ENCODE measurements at regions not wholly inside any gene's neighbourhood (a gene's known extent, or its start where the extent isn't known, plus 50 kb on each side); places are given as distances from the start of the nearest gene placed in this dataset.
A peak's percentile ranks its signal among the peaks of the same experiment; 100 is the strongest.
"Not testable (repeated sequence)": the region's sequence is repeated elsewhere in the genome, so short reads cannot be mapped to it uniquely, and the experiment has no call there.

GRCh38 chr9:89850631-89851325 is 246.0 kb downstream of the GADD45G start:
- Histone ChIP-seq H3K4me3 (no peak overlapping the region), H3K27ac (no peak overlapping the region), H3K4me1 (peaks cover 14% of the 10 kb centered on the region), H3K27me3 (no peaks in the 10 kb centered on the region), H3K9me3 (no peaks in the 10 kb centered on the region), H3K36me3 (no peaks in the 10 kb centered on the region)
- DNase-seq (ENCODE audit: low spot score in 2 of 2): peak in 1 of 2 donors; percentile 49
- TF ChIP-seq CTCF (IDR thresholded peaks at IDR 0.05): no peak
- TF ChIP-seq POLR2AphosphoS5 (IDR thresholded peaks at IDR 0.05): no peak
- TF ChIP-seq EP300 (IDR thresholded peaks at IDR 0.05): no peak
- no peak for TF ChIP-seq POLR2A (IDR thresholded peaks at IDR 0.05)
- WGBS: 34% methylated on average over 7 of the region's 7 CpGs

- no peak for DNase-seq (ENCODE audit: low spot score in 2 of 2)
- H3K4me3 ChIP-seq: no peak overlapping the region
- no peak overlapping the region for H3K27ac ChIP-seq
- TF ChIP-seq POLR2AphosphoS5 (IDR thresholded peaks at IDR 0.05) (no peak), POLR2A (IDR thresholded peaks at IDR 0.05) (no peak), CTCF (IDR thresholded peaks at IDR 0.05) (no peak), EP300 (IDR thresholded peaks at IDR 0.05) (no peak)
- 90% methylated on average over 5 of the region's 5 CpGs for WGBS
- no peaks in the 10 kb centered on the region for H3K9me3 ChIP-seq
- H3K36me3 ChIP-seq: no peaks in the 10 kb centered on the region
- H3K4me1 ChIP-seq: peaks cover 17% of the 10 kb centered on the region
- H3K27me3 ChIP-seq: no peaks in the 10 kb centered on the region
These were observed 248.3 kb downstream of the GADD45G start for GRCh38 chr9:89853161-89853560.

- peak in 1 of 2 donors; percentile 74 for DNase-seq (ENCODE audit: low spot score in 2 of 2)
- Histone ChIP-seq H3K4me1 (peaks cover 17% of the 10 kb centered on the region), H3K27me3 (no peaks in the 10 kb centered on the region), H3K4me3 (no peak overlapping the region), H3K9me3 (no peaks in the 10 kb centered on the region), H3K36me3 (no peaks in the 10 kb centered on the region), H3K27ac (no peak overlapping the region)
- TF ChIP-seq EP300 (IDR thresholded peaks at IDR 0.05) (no peak), POLR2A (IDR thresholded peaks at IDR 0.05) (no peak), CTCF (IDR thresholded peaks at IDR 0.05) (no peak), POLR2AphosphoS5 (IDR thresholded peaks at IDR 0.05) (no peak)
- WGBS: 97% methylated on average over 3 of the region's 3 CpGs
These were observed 249.1 kb downstream of the GADD45G start for GRCh38 chr9:89853931-89854330.

GRCh38 chr9:89854715-89855475 is 250.1 kb downstream of the GADD45G start:
- 78% methylated on average over 11 of the region's 11 CpGs for WGBS
- H3K27ac ChIP-seq: no peak overlapping the region
- no peak for TF ChIP-seq CTCF (IDR thresholded peaks at IDR 0.05)
- TF ChIP-seq POLR2AphosphoS5 (IDR thresholded peaks at IDR 0.05): no peak
- TF ChIP-seq EP300 (IDR thresholded peaks at IDR 0.05): no peak
- TF ChIP-seq POLR2A (IDR thresholded peaks at IDR 0.05): no peak
- H3K36me3 ChIP-seq: no peaks in the 10 kb centered on the region
- DNase-seq (ENCODE audit: low spot score in 2 of 2): peak in 1 of 2 donors; percentile 40
- H3K4me1 ChIP-seq: peaks cover 17% of the 10 kb centered on the region
- no peaks in the 10 kb centered on the region for H3K27me3 ChIP-seq
- no peaks in the 10 kb centered on the region for H3K9me3 ChIP-seq
- H3K4me3 ChIP-seq: no peak overlapping the region

- WGBS: 84% methylated on average over 5 of the region's 5 CpGs
- H3K9me3 ChIP-seq, H3K27ac ChIP-seq, H3K4me3 ChIP-seq, H3K4me1 ChIP-seq, H3K27me3 ChIP-seq, H3K36me3 ChIP-seq: not testable (repeated sequence)
- DNase-seq (ENCODE audit: low spot score in 2 of 2): peak in 1 of 2 donors; percentile 57
These were observed 251.5 kb downstream of the GADD45G start for GRCh38 chr9:89856296-89856695.

- H3K27ac ChIP-seq; DNase-seq (ENCODE audit: low spot score in 2 of 2); H3K4me3 ChIP-seq; H3K27me3 ChIP-seq; H3K9me3 ChIP-seq; H3K36me3 ChIP-seq; H3K4me1 ChIP-seq: not testable (repeated sequence)
These were observed 252.1 kb downstream of the GADD45G start for GRCh38 chr9:89856950-89857349.

GRCh38 chr9:89859842-89860241 is 255.0 kb downstream of the GADD45G start:
- DNase-seq (ENCODE audit: low spot score in 2 of 2): not testable (repeated sequence)

GRCh38 chr9:89861371-89861770 is 256.6 kb downstream of the GADD45G start:
- peaks cover 15% of the 10 kb centered on the region for H3K4me1 ChIP-seq
- not testable (repeated sequence) for H3K4me3 ChIP-seq; H3K27ac ChIP-seq; H3K36me3 ChIP-seq; H3K27me3 ChIP-seq; H3K9me3 ChIP-seq; DNase-seq (ENCODE audit: low spot score in 2 of 2)
- WGBS: 93% methylated on average over 5 of the region's 5 CpGs

More at GRCh38 chr9:89859842-89860241, 255.0 kb downstream of the GADD45G start:
- H3K4me3 ChIP-seq, H3K9me3 ChIP-seq, H3K36me3 ChIP-seq, H3K27me3 ChIP-seq, H3K27ac ChIP-seq: not testable (repeated sequence)
- 49% methylated on average over 7 of the region's 7 CpGs for WGBS
- peaks cover 15% of the 10 kb centered on the region for H3K4me1 ChIP-seq

Measured in suprapubic skin (tissue), 4 donors.